NCI-H345 (cell line): ENCODE measurements at regions not wholly inside any gene's neighbourhood (a gene's known extent, or its start where the extent isn't known, plus 50 kb on each side); places are given as distances from the start of the nearest gene placed in this dataset.
"Not testable (repeated sequence)": the region's sequence is repeated elsewhere in the genome, so short reads cannot be mapped to it uniquely, and the experiment has no call there.

Source experiments
- DNase-seq: peaks from one replicate; lab custom pipeline; 2025; lab: John Stamatoyannopoulos, UW

DNA sequence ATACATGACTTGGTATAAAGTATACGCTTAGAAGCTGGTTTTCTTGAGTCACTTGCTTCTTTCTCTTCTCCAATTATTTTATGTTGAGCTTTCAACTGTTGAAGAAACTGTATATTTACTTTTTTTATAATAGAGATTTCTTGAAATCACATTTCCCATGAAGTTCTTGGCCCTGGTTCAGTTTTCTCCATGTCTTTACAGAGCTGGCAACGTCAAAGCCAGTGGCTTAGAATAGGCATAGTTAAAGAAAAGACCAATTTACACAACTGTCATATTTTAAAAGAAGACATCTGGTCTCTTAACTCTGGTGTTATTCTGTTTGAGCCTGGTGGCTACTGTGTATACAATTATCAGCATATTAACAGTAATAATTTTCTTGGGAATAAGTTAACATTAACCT, 1249.3 kb downstream of the CDH12 start:
- DNase-seq: no peak

DNA sequence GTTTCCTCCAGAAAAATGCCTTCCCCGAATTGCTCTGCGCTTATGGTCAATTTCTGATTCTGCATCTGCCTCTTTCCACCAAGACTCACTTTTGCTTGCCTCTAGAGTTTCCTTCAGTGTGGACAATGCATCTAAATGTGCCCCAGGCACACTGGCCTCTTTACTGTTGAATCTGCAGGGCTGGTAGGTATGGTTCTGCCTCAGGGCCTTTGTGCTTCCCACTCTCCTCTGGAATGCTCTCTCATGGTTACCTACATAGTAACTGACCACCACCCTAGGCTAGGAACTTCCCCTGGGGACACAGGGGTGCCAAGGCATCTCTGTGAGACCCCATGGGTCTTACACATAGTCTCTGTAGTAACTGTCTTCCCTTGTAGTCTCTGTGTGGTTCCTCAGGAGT, 1258.6 kb downstream of the CDH12 start:
- no peak for DNase-seq

DNA sequence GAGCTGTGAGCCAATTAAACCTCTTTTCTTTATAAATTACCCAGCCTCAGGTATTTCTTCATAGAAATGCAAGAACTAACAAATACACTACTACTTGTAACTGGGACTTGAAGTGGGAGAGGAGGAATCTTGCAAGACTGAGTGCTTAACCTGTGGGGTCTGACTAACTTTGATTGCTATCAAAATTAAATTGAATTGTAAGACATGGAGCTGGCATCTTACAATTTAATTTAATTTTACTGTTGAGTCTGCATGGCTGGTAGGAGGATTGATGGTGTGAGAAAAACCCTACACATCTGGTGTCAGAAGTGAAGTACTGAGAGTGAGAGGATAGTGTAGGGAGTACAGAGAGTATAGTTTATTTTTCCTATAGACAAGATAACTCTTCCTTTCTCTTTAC, 1259.9 kb downstream of the CDH12 start:
- DNase-seq: no peak

DNA sequence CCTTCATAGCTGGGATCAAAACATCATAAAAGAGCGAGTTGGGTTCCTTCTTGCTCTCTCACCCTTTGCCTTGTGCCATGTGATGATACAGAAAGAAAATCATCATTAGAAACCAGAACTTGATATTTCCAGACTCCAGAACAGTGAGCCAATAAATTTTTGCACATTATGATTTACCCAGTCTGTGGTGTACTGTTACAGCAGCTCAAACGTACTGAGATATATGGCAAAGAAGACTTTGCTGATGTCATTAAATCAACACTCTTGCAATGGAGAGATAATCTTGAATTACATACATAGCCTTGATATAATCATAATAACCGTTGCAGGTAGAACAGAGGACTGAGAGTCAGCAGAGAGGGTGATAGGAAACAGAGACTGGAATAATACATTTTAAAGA, 1271.6 kb downstream of the CDH12 start:
- no peak for DNase-seq

DNA sequence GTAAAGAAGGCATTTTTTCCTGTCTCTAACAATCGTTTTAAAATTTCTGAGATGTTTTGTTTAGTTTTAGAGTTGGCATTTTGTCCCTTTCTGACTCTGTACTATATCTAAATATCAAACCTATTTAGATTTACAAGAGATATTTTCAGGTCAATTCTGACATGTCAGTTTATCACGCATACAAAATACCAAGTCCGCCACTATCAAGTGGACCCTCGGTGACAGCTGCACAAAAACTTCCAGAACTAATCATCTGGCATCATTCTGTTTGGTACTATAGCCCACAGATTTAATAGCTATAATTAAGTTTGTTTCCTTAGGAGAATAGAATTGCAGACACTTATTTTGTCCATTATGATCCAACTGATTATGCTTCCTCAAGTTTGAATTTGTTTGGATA, 1278.2 kb downstream of the CDH12 start:
- DNase-seq: no peak

DNA sequence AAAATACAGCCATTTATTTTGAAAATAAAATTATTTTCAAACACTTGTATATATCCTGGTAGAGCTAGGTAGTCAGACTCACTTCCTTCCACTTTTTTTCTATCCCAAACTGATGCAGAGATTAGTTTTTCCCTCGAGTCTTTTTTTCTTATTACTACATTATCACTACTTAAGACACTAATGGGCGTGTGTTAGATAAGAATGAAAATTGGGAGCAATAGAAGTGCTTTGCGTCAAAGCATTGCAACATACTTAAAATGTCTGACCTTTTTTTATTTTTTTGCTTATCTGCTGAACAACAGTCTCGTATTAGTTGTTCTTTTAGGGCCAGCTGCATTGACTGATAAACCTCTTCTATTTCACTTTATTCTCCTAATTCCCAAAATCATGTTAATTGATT, 1278.7 kb downstream of the CDH12 start:
- no peak for DNase-seq

DNA sequence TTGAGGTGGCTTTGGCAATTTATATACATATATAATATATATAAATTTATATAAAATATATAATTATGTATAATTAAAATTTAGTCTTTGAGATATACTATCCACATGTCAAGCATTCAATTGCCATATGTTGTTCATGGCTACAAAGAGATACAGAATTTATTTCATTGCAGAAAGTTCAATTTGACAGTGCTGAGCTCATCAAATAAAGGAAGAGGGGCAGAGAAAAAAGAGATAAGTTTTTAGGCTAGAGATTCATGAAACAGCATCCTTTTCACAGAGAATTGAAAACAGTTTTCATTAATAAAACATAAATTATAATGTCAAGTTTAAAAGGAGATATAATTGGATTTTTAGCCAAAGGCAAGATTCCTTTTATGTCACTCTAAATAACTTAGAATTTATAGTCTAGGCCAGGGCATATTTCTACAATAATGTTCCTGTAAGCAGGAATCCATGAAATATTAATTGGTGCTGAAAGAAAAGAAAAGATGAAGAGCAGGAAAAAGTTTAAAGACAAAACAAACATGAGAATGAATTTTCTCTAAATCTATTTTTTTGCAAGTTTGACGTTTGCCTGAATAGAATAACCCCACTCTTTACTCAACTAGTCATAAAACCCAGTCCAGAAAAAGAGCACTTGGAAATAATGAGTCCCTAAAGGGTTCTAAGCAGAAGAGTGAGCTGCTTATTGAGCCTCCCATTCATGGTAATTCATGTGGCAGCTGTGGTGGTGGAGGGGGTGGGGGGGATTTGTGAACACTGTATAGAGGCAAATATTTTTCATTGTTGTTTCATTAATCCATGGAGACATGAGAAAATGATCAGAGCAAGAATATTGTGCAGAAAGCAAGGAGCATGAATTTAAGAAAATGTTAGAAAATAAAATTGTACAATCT, 1279.5 kb downstream of the CDH12 start:
- no peak for DNase-seq

DNA sequence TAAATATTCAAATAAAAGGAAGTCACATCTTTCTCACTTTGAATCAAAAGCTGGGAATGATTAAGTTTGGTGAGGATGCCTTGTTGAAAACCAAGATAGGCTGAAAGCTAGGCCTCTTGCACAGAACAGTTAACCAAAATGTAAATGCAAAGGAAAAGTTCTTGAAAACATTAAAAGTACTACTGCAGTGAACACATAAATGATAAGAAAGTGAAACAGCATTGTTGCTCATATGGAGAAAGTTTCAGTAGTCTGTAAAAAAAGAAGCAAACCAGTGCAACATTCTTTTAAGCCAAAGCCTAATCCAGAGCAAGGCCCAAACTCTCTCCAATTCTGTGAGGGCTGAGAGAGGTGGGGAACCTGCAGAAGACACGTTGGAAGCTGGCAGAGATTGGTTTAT, 1281.9 kb downstream of the CDH12 start:
- not testable (repeated sequence) for DNase-seq

DNA sequence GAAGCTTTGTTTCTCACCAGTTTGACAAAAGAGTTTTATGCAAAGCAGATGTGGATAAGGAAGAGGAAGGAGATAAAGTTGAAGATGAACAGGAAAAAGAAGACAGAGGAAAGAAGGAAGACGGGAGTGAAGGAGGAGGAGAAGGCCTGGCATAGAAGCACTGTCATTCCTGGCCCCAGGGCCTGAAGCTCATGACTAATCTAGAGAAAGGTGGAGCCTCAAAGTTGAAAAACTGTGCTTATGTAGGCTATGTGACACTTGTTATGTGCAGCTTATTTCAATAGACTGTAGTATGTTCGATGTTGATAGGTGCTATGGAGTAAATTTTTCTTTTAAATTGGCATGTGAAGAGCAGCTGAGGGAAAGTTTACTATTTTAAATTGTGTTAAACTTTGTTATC, 1294.0 kb downstream of the CDH12 start:
- DNase-seq: not testable (repeated sequence)

DNA sequence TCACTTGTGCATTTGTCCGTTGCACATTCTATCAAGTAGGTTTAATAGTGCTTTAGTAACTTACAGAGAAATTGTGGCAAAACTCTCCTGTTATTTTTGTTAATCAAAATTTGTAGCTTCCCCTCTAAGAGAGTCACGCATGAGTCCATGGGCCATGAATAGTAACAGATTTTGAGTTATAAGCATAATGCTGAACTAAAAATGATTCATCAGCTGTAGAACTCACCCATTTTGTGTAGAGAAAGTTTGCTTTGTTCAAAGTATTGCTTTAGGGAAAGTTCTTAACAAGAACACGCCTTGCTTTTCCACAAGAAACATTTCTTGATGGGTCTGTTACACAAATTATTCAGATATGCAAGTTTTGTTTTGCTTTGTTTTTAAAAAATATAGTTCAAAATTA, 1300.9 kb downstream of the CDH12 start:
- DNase-seq: not testable (repeated sequence)

DNA sequence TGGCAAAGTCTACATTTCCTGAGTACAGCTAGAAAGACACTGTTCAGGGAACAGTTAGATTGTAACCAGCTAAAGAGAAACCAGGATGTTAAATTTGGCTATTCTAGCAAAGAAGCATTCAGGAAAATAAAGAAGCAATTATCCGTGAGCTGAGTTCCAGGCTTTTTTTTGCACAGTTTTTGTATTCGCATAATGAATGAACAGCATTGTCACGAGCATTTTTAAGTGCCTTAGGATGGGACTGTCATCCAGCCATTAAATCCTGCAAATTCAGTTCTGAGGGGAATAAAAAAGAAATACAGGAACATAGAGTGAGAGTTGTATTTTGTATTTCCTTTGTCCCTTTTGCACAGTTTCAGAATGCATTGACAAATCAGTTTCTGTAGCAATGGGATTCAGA, 1302.2 kb downstream of the CDH12 start:
- DNase-seq: not testable (repeated sequence)

DNA sequence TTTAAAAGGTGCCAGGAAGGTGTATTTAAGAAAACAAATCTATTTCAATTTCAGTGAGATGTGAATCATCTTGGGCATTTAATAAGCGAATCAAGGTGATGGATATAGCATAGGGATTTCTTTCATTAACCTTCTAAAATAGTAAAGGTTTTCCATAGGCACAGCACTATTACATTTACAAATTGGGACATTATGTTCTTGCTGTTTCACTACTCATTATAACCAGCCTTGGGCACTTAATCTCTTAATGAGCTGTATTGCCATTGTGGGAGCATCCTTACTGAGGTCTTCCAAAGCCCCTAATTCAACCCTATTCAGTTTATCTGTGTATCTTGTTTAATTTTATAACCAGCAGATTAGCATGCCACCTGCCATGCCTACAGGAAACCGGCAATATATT, 1305.5 kb downstream of the CDH12 start:
- DNase-seq: not testable (repeated sequence)

DNA sequence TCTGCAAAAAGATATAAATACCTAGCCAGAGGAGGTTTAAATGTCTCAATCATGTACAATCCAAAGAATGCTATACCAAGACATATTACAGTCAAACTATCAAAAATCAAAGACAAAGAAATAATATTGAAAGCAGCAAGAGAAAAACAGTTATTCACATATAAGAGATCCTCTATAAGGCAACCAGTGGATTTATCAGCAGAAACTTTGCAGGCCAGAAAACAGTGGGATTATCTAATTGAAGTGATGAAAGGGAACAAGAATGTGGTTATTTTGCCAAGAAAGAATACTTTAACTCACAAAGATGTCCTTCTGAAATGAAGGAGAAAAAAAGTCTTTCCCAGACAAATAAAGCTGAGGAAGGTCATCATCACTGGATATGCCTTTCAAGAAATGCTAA, 1318.0 kb downstream of the CDH12 start:
- not testable (repeated sequence) for DNase-seq

DNA sequence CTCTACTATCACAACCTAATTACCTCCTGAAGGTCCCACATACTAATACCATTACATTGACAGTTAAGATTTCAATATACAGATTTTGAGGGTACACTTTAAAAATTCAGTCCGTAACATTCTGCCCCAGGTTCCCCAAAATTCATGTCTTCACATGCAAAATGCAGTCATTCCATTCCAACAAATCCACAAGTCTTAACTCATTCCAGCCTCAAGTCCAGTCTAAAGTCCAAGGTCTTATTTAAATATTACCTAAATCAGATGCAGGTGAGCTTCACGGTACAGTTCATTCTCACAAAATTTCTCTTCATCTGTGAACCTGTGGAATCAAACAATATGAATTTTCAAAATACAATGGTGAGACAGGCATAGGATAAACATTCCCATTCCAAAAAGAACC, 1332.0 kb downstream of the CDH12 start:
- not testable (repeated sequence) for DNase-seq

DNA sequence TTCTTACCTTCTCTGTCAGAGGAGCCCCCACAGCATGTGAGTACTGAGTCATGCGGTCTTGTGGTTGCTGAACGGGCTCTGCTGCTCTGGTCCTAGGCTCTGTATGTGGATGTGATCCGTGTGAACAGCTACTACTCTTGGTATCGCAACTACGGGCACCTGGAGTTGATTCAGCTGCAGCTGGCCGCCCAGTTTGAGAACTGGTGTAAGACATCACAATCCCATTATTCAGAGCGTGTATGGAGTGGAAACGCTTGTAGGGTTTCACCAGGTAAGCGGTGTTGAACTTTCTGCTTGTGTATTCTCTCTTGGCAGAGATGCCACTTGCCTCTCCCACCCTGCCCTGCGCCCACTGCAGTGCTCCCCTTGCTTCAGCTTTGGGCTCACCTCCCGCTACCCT, 1356.2 kb downstream of the CDH12 start:
- not testable (repeated sequence) for DNase-seq

DNA sequence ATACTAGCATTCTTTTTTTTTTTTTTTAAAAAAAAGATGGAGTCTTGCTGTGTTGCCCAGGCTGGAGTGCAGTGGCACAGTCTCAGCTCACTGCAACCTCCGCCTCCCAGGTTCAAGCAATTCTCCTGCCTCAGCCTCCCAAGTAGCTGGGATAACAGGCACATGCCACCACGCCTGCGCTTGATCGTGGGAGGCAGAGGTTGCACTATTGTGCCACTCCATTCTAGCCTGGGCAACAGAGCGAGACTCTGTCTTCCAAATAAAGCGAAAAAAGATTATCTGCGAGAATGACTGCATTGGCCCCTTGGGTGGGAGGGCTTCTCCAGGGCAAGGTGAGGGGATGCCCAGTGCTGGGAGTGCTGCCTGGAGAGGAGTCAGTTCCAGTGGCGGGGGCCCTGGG, 1357.1 kb downstream of the CDH12 start:
- DNase-seq: not testable (repeated sequence)

DNA sequence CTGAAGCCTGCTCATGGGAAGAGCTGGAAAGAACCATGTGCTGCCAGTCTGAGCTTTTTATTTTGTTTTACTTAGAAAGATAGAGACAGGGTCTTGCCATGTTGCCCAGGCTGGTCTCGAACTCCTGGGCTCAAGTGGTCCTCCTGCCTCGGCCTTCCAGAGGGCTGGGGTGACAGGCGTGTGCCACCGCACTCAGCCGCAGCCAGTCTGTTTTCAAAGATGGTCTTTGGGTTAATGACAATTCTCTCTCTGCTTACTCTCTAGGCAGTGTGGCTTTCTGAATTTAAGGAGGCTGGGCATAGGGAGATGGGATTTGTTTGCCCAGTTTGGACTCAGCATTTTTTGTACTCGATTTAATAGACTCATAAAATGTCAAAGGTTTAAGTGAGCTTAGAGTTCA, 1357.9 kb downstream of the CDH12 start:
- not testable (repeated sequence) for DNase-seq

DNA sequence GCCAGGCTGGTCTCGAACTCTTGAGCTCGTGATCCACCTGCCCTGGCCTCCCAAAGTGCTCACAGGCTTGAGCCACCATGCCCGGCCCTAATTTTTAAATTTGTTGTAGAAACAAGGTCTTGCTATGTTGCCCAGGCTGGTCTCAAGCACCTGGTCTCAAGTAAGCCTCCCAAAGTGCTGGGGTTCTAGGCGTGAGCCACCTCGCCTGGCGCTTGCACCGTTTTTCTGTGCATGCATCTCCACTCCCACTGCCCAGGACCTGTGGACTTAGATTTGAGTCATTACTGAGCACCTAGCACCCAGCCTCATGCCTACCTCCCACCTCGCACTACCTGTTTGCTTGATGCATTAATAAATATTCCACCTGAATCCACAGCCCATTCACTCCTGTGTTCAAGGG, 1359.1 kb downstream of the CDH12 start:
- not testable (repeated sequence) for DNase-seq

DNA sequence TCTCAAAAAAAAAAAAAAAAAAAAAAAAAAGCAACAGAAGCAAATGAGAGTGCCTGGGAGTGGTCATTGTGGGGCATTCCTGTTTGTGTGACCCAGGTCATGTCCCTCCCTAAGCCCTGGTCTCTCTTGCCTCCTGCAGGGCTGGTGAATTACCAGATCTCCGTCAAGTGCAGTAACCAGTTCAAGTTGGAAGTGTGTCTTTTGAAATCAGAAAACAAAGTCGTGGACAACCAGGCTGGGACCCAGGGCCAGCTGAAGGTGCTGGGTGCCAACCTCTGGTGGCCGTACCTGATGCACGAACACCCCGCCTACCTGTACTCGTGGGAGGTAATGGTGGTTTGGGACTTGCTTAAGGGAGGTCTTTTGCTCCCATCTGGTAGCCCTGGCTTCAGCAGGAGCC, 1362.0 kb downstream of the CDH12 start:
- DNase-seq: not testable (repeated sequence)

DNA sequence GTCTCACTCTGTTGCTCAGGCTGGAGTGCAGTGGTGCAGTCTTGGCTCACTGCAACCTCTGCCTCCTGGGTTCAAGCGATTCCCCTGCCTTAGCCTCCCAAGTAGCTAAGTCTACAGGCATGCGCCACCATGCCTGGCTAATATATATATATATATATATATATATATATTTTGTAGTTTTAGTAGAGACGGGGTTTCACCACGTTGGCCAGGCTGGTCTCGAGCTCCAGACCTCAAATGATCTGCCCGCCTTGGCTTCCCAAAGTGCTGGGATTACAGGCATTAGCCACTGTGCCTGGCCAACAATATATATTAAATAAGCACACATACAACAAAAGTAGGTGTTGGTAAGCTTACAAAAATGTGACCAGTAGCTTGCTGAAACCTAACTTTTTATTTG, 1364.3 kb downstream of the CDH12 start:
- not testable (repeated sequence) for DNase-seq

DNA sequence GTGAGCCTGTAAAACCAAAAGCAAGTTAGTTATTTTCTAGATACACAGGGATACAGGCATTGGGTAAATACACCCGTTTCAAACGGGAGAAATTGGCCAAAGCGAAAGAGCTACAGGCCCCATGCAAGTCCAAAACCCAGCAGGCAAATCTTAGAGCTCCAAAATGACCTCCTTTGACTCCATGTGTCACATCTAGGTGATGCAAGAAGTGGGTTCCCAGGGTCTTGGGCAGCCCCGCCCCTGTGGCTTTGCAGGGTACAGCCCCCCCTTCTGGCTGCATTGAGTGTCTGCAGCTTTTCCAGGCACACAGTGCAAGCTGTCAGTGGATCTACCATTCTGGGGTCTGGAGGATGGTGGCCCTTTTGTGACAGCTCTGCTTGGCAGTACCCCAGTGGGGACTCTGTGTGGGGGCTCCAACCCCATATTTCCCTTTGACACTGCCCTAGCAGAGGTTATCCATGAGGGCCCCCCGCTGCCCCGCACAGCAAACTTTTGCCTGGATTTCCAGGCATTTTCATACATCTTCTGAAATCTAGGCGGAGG, 1367.6 kb downstream of the CDH12 start:
- not testable (repeated sequence) for DNase-seq

DNA sequence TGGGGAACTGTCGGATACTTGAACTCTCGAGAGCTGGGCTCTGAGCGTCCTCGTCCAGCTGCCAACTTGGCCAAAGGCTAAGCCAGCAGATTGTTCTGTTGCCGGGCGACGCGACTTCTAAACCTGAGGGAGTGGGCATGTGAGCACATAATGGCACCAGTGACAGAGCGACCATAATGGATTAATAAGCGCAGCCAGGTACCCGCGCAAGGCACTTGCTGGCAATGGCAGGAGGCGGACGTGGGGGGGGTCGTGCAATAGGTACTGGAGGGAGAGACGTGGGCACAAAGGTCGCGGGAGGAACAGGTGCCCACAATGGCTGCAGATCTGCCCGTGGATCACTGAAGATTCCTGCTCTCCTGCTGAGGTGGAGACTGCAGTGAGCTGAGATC, 1368.7 kb downstream of the CDH12 start:
- not testable (repeated sequence) for DNase-seq

DNA sequence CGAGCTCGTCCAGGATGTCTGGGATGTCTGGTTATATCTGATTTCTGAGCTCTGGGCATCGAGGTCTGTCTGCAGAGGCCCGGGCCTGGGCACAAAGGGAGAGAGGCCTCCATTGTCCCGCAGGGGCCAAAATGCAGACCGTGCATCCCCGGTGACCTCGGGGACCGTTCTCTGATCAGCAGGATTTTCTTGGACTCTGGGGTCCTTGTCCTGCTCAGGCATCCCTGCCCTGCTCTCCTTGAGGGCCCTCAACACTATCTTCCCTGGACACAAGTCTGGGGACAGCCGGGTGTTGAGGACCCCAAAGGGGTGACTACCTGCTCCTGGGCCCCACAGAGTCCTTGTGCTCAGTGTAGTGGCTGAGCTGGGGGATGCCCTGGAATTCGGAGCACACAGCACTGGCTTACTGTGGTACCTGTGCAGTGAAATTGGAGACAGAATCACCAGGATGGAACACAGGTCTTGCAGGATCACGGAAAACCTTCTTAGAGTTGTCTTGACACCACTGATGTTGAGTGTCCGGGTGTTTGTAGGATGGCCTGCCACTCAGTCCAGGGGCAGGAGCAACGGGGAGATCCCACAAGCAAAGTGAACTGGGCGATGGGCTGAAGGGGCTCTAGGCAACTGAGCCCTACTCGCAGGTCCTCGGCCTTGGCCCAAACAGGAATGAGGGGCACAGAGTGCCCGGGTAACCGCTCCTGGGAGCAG, 1369.2 kb downstream of the CDH12 start:
- DNase-seq: not testable (repeated sequence)
